Retina (tissue), 1 donor: ENCODE measurements at regions not wholly inside any gene's neighbourhood (a gene's known extent, or its start where the extent isn't known, plus 50 kb on each side); places are given as distances from the start of the nearest gene placed in this dataset.
"Not testable (repeated sequence)": the region's sequence is repeated elsewhere in the genome, so short reads cannot be mapped to it uniquely, and the experiment has no call there.

Experiments
- DNase-seq: peaks from one replicate; pipeline ENCODE4 v3.0.0-alpha.2; 2016

- DNase-seq = no peak
Measured at GRCh38 chr5:110925916-110926315, 145.6 kb upstream of the TSLP start.

DNA sequence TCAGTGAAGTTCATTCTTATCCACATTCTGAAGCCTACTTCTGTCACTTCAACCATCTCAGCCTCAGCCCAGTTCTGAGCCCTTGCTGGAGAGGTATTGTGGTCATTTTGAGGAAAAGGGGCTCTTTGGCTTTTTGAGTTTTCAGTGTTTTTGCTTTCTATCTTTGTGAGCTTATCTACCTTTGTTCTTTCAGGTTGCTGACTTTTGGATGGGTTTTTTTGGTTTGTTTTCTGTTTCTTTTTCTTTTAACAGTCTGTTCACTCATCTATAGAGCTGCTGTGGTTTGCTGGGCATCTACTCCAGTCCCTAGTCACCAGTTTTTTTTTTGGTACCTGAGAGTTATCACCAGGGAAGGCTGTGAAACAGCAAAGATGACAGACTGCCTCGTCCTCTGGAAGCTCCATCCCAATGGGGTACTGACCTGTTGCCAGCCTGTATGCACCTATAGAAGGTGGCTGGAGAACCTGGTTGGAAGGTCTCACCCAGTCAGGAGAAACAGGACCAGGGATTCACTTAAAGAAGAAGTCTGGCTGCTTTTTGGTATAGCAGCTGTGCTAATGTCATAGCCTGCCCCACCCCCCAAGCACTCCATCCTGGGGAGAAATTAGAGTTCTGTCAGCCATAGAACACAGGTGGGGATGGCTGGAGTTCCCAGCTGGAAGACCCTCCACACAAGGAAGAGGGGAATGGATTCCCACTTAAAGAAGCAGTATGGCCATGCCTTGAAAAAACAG, 138.6 kb upstream of the TSLP start:
- no peak for DNase-seq

- no peak for DNase-seq
Measured at GRCh38 chr5:110940136-110940535, 131.4 kb upstream of the TSLP start.

- DNase-seq = no peak
Measured at GRCh38 chr5:110945874-110946436, 125.6 kb upstream of the TSLP start.

- no peak for DNase-seq
Measured at GRCh38 chr5:110951373-110951791, 120.1 kb upstream of the TSLP start.

DNA sequence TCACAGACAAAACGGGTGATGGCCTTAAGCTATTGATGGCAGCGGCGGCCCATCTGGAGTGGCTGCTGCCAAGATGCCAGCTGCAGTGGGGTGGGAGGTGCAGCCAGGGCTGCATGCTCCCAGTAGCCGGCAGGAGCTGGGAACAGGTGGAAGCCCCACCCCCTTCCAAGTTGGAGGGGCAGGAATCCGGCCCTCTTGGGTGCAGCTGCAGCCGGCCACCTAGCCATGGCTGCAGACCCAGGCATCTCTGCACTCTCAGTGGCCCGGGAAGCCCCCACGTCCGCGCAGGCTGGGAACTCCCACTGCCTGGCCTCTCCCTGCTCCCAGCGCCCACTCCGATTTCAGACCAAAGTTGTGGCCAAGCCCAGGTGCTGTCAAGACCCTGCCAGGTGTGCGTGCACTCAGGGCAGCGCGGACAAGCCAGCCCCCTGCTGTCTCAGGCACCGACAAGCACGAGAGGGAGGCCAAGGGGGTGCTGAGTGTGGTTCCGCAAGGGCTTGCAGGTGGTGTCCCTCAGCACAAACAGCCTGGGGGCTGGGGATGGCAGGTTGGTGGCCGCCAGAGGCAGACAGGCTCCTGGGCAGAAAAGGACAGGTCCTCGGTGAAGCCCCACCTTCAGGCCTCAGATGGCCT, 115.1 kb upstream of the TSLP start:
- DNase-seq = no peak

DNA sequence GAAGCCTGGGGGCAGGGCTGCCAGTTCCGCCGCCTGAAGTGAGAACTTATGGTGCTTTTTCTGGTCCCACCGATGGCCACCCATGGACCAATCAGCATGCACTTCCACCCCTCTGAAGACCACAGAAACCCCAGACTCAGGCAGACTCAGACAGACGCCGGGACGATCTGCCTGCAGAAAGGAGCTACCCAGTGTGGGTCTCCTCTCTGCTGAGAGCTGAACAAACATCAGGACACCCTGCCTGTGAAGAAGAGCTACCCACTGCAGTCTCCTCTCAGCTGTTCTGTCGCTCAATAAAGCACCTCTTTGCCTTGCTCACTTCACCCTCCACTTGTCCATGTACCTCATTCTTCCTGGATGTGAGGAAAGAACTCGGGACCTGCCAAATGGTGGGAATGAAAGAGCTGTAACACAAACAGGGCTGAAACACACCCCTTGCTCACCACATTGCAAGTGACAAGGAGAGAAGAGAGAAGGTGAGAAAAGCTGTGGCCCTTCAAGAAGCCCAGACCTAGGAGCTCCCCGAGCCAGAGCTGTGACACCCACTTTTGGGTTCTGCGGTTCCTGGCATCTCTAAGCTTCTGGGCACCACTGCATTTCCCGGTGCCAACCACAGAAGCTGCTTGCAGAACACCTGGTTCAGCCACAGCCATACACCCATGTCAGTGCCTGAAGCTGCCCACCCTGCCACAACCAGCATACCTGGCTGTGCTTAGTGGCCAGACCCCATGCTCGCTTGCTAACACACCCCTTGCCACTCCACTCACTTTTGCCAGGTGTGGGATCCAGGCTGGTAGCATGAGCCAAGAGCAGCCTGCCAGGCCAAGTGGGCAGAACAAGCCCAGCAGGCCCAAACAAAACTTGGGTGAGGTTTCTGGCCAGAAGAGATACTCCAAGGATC, 114.3 kb upstream of the TSLP start:
- no peak for DNase-seq

GRCh38 chr5:110957934-110958333, 113.6 kb upstream of the TSLP start:
- no peak for DNase-seq

DNA sequence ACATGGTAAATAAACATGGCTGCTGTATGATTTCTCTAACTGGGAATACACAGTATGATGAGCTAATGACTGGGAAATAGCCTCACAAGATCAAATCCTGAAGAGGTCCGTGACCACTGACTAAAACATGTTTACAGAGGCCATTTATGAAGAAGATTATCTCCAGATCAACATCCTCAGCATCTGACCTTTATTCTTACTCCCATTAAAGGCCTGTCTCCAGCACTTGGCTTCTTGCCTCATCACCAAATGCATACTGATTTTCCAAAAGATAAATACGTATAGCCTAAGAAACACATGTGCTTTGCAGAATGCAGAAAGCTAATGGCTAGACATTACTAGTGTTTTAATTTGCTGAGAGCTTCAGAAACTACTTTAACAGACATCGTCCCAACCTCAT, 108.0 kb upstream of the TSLP start:
- no peak for DNase-seq

DNA sequence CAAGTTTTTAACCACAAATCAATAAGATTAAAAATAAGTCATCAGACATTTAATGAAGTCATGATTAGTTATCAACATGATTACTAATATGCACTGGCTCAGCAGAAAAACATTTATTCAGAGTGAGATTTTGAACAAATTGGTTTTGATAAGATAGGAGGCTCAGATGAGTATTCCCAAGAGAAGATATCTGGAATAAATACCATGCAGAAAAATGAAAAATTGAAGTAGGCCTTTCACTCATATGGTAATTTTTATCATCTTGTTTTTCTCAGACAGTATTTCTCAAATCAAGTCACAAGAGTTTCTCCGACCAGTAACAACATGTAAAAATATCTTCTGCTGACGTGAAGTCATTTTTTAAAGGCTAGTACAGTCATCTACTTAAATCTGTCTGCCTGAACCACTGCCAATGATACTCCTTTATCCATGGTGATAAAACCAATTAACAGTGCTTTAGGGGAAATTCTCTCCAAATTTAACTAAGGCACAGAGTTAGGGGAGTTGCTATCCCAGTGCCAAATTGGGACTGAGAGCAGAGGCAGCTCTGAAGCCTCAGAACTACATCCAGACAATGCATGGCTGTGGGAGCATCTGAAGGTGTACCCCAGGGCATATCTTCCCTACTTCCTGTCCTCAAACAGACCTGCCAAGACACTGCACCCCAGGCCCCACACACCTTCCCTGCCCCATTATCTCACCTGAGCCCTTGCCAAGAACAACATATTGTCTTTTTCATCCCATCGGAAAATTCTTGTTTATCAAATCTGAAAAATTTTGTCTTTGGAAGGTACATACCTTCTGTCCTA, 105.5 kb upstream of the TSLP start:
- DNase-seq = no peak

GRCh38 chr5:110968246-110969005, 103.1 kb upstream of the TSLP start:
- no peak for DNase-seq

DNA sequence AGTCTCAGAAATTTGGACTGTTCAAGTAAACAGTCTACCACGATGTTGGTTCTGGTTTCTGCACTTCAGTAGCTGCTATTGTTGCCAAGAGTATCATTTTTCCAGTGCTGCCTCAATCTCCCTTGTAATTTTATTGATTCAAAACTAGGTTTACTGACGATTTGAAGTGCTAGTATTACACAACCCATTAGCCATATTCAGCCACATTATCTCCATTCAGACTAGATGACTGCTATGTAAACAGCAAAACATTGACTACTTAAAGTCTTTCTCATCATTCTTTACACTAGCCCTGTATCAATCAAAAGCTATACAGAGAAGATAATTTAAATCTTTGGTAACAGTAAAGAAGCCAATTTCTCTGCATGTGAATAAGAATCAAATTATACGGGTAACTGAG, 102.0 kb upstream of the TSLP start:
- DNase-seq = no peak

GRCh38 chr5:110973510-110973909, 98.0 kb upstream of the TSLP start:
- no peak for DNase-seq

DNA sequence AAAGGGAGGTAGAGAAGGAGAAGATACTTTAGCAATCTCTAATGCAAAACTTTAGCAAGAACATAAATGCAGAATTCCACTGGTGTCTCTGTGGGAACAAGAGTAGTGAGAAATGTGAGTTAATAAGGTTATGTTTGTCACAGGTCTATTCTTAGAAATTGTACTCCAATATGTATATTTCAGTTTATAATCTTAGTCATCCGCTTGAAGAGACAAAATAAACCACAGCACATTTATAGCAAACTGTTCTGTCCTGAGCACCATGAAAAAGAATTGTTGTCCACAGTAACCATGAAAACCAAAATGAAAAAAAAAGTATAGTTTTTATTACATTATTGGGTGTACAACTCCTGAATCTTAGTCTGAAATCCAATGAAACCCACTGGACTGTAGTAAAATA, 93.6 kb upstream of the TSLP start:
- DNase-seq = no peak

DNA sequence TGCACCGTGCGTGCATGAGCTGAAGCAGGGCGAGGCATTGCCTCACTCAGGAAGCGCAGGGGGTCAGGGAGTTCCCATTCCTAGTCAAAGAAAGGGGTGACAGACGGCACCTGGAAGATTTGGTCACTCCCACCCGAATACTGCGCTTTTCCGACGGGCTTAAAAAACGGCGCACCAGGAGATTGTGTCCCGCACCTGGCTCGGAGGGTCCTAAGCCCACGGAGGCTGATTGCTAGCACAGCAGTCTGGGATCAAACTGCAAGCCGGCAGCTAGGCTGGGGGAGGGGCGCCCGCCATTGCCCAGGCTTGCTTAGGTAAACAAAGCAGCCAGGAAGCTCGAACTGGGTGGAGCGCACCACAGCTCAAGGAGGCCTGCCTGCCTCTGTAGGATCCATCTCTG, 85.6 kb upstream of the TSLP start:
- not testable (repeated sequence) for DNase-seq

DNA sequence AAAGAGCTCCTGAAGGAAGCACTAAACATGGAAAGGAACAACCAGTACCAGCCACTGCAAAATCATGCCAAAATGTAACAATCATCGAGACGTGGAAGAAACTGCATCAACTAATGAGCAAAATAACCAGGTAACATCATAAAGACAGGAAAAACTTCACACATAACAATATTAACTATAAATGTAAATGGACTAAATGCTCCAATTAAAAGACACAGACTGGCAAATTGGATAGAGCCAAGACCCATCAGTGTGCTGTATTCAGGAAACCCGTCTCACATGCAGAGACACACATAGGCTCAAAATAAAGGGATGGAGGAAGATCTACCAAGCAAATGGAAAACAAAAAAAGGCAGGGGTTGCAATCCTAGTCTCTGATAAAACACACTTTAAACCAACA, 83.9 kb upstream of the TSLP start:
- DNase-seq = not testable (repeated sequence)

- no peak for DNase-seq
Measured at GRCh38 chr5:110996742-110997141, 74.8 kb upstream of the TSLP start.

DNA sequence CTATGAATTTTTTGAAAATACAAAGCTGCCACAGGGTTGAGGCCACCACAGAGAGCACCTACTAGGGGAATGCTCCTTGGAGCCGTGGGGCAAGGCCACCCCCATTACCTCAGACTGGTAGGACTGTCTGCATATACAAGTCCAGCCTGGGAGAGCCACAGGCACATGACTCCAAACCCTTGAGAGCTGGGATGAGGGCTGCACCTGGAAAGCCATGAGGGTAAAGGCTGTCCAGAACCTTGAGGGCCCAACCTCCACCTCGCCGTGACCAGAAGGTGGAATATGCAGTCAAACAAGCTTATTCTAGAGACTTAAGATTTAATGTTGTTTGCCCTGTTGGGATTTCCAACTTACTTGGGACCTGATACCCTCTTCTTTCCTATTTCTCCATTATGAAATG, 69.5 kb upstream of the TSLP start:
- DNase-seq = no peak

DNA sequence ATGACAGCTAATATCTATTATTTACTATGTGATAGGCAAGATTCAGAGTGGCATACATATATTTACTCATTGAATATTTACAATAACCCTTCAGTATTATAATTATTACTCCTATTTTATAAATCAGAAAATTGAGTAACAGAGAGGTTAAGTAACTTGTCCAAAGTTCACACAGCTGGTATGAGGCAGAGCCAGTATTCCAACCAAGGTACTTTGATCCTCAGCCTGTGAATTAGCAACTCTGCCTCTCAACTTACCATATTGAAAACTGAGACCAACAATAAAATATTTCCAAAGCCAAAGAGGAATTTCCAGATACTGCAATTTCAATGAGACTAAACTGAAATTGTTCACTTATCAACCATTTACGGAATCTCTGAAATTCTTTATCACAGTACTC, 67.9 kb upstream of the TSLP start:
- no peak for DNase-seq

- DNase-seq = no peak
Measured at GRCh38 chr5:111004291-111004690, 67.2 kb upstream of the TSLP start.

DNA sequence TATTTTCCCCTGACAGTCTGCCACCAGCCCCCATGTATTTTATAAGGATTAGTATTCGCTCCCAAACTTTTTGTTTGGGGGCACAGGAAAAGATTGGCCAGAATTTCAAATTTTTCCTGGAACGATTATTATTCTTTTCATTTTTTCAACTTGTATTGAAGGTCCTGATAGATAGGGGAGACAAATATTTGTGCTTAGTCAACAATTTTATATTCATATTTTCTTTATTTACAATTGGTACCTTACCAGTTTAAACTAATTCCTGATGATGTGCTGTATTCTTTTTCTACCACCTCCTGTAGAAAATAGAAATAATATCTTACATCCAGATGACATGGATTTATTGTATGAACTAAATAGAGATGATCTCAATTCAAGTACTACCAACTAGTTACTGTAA, 60.7 kb upstream of the TSLP start:
- no peak for DNase-seq

DNA sequence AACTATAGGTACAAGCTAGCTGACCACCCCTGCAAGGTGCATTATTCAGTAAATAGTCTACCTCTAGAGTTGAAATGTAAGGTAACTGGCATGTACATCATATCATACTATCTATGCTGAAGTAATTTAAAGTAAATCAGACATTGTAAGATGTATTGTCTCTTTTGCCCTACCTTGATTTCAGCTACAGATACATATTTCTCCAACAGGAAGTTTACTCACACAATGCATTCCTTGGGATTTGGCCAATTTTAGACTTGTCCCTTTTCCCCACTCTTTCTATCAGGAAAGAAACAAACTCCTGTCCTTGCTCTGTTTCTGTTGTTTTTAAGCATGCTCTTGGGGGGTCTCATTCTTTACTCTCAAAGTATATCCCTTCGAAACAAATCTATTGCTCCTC, 58.5 kb upstream of the TSLP start:
- DNase-seq = no peak
